ENCODE measurements at regions not wholly inside any gene's neighbourhood (a gene's known extent, or its start where the extent isn't known, plus 50 kb on each side); places are given as distances from the start of the nearest gene placed in this dataset.

DNA sequence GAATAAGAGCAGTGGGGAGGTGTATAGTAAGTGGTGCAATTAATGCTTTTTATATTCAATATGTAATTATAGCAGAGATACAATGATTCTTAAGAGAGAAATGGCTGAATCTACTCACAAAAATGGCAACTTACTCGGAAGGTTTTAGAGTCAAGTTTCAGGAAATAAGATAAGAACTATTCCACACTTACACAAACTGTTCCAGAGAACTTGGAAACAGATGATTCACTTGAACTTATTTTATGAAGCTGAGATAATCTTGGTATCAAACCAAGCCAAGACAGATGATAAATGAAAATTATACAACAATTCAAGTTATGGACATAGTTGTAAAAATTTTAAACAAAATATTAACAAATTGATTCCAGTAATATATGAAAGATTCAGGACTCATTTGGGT lies 311.3 kb upstream of the HS3ST1 start:
- ChIA-PET POLR2A (no interaction called here), CTCF (no interaction called here)
- Histone ChIP-seq H3K79me2 (ENCODE audit: insufficient read depth) (no peaks in the 10 kb centered on the region), H3K27ac (ENCODE audit: low read depth in 2 of 2, low read length in 1 of 2) (no peak overlapping the region), H3K36me3 (replicated peaks in 1 of 2; ENCODE audit: control insufficient read depth in 1 of 2, insufficient read depth in 2 of 2, low read length in 1 of 2) (no peaks in the 10 kb centered on the region), H3K4me3 (ENCODE audit: low read depth in 2 of 2, low read length in 1 of 2) (no peak overlapping the region), H3K27me3 (ENCODE audit: insufficient read depth) (no peaks in the 10 kb centered on the region), H3K9me3 (no peaks in the 10 kb centered on the region), H3F3A (replicated peaks; ENCODE audit: insufficient read depth) (no peaks in the 10 kb centered on the region), H3K4me2 (no peak overlapping the region), H2AFZ (ENCODE audit: low read depth) (no peak overlapping the region), H3K4me1 (ENCODE audit: control insufficient read depth in 1 of 2, insufficient read depth in 2 of 2, low read depth in 1 of 2, low read length in 1 of 2) (no peaks in the 10 kb centered on the region), H3K9me2 (no peaks in the 10 kb centered on the region), H4K20me1 (ENCODE audit: insufficient read depth) (no peaks in the 10 kb centered on the region), H3K9ac (no peak overlapping the region)
- WGBS (ENCODE audit: low lambda C conversion rate): 0% methylated on average over 1 of the region's 1 CpG
- no peak for DNase-seq
- TF ChIP-seq, protein P1, sequence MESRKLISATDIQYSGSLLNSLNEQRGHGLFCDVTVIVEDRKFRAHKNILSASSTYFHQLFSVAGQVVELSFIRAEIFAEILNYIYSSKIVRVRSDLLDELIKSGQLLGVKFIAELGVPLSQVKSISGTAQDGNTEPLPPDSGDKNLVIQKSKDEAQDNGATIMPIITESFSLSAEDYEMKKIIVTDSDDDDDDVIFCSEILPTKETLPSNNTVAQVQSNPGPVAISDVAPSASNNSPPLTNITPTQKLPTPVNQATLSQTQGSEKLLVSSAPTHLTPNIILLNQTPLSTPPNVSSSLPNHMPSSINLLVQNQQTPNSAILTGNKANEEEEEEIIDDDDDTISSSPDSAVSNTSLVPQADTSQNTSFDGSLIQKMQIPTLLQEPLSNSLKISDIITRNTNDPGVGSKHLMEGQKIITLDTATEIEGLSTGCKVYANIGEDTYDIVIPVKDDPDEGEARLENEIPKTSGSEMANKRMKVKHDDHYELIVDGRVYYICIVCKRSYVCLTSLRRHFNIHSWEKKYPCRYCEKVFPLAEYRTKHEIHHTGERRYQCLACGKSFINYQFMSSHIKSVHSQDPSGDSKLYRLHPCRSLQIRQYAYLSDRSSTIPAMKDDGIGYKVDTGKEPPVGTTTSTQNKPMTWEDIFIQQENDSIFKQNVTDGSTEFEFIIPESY (IDR thresholded peaks at IDR 0.05; ENCODE audit: borderline replicate concordance, low read depth): no peak
- TF ChIP-seq FOXJ3 (CRISPR knock-in tag; IDR thresholded peaks at IDR 0.05) (no peak), TAF1 (IDR thresholded peaks at IDR 0.05; ENCODE audit: borderline replicate concordance, low read depth, low read length) (no peak), MXI1 (IDR thresholded peaks at IDR 0.05; ENCODE audit: low read depth, low read length) (no peak), RXRA (IDR thresholded peaks at IDR 0.05; ENCODE audit: borderline replicate concordance, low read depth) (no peak), RFX5 (IDR thresholded peaks at IDR 0.05; ENCODE audit: low read length) (no peak), YY1 (IDR thresholded peaks at IDR 0.05; ENCODE audit: low read depth) (no peak), RCOR1 (IDR thresholded peaks at IDR 0.05; ENCODE audit: low read length) (no peak), POLR2AphosphoS5 (IDR thresholded peaks at IDR 0.05; ENCODE audit: low read depth, low read length) (no peak), NFIC (IDR thresholded peaks at IDR 0.05; ENCODE audit: borderline replicate concordance) (no peak), FOXM1 (IDR thresholded peaks at IDR 0.05; ENCODE audit: low read depth) (no peak), SIN3A (IDR thresholded peaks at IDR 0.05; ENCODE audit: borderline replicate concordance, low read depth, low read length) (no peak), NRF1 (IDR thresholded peaks at IDR 0.05; ENCODE audit: low read depth, low read length) (no peak), EZH2phosphoT487 (IDR thresholded peaks at IDR 0.05; ENCODE audit: borderline replicate concordance, low read depth) (no peak), ELF1 (IDR thresholded peaks at IDR 0.05) (no peak), RAD21 (IDR thresholded peaks at IDR 0.05; ENCODE audit: low read length) (no peak)
- TF ChIP-seq, protein P2, sequence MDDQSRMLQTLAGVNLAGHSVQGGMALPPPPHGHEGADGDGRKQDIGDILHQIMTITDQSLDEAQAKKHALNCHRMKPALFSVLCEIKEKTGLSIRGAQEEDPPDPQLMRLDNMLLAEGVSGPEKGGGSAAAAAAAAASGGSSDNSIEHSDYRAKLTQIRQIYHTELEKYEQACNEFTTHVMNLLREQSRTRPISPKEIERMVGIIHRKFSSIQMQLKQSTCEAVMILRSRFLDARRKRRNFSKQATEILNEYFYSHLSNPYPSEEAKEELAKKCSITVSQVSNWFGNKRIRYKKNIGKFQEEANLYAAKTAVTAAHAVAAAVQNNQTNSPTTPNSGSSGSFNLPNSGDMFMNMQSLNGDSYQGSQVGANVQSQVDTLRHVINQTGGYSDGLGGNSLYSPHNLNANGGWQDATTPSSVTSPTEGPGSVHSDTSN (IDR thresholded peaks at IDR 0.05): no peak
- TF ChIP-seq, protein P3, sequence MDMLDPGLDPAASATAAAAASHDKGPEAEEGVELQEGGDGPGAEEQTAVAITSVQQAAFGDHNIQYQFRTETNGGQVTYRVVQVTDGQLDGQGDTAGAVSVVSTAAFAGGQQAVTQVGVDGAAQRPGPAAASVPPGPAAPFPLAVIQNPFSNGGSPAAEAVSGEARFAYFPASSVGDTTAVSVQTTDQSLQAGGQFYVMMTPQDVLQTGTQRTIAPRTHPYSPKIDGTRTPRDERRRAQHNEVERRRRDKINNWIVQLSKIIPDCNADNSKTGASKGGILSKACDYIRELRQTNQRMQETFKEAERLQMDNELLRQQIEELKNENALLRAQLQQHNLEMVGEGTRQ (IDR thresholded peaks at IDR 0.05; ENCODE audit: borderline replicate concordance, low read depth, low read length): no peak
- TF ChIP-seq, protein P4, sequence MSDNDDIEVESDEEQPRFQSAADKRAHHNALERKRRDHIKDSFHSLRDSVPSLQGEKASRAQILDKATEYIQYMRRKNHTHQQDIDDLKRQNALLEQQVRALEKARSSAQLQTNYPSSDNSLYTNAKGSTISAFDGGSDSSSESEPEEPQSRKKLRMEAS (IDR thresholded peaks at IDR 0.05; ENCODE audit: low read depth): no peak
